A673 (cell line): ENCODE measurements at regions not wholly inside any gene's neighbourhood (a gene's known extent, or its start where the extent isn't known, plus 50 kb on each side); places are given as distances from the start of the nearest gene placed in this dataset.

Source experiments
- BruUV-seq: library from RNA; stranded (reverse); fragments of 400-500 nt; replicated peaks from 2 replicates; lab custom pipeline; 2021; lab: Mats Ljungman, UMichigan
- CTCF ChIA-PET: fragments of 300-600 bp; sonication (Branson Sonifier 250); formaldehyde crosslinking; loops from one replicate; lab custom pipeline; 2022; ENCODE audit warnings: antibody characterized with exemption; lab: Charles Lee
- POLR2A ChIA-PET: fragments of 300-600 bp; sonication (Branson Sonifier 250); formaldehyde crosslinking; loops from one replicate; lab custom pipeline; 2022; ENCODE audit warnings: antibody characterized with exemption; ENCODE audit not compliant: low non-redundant PET; lab: Charles Lee
- DNase-seq: peaks from one replicate; pipeline ENCODE4 v3.0.0-alpha.2; 2015; ENCODE audit warnings: low spot score
- H3K27ac ChIP-seq: fragments of 200-600 bp; sonication (generic); 2 replicates; pipeline ENCODE4 v1.5.1; 2016; ENCODE audit warnings: mixed run types, low read depth, mild to moderate bottlenecking, mixed read lengths, antibody characterized with exemption, low read length; ENCODE audit not compliant: poor library complexity, severe bottlenecking
- H3K27me3 ChIP-seq: fragments of 200-600 bp; sonication (generic); replicated peaks from 2 replicates; pipeline ENCODE4 v1.6.1; 2017; ENCODE audit warnings: mixed run types, low read depth, mild to moderate bottlenecking, mixed read lengths, antibody characterized with exemption, low read length; ENCODE audit not compliant: insufficient read depth, poor library complexity
- H3K36me3 ChIP-seq: fragments of 200-600 bp; sonication (generic); 2 replicates; pipeline ENCODE4 v1.6.1; 2016; ENCODE audit warnings: mixed run types, mild to moderate bottlenecking, mixed read lengths, antibody characterized with exemption, low read length; ENCODE audit not compliant: insufficient read depth, poor library complexity, severe bottlenecking
- H3K4me1 ChIP-seq: fragments of 200-600 bp; sonication (generic); 2 replicates; pipeline ENCODE4 v1.6.1; 2017; ENCODE audit warnings: mixed run types, mild to moderate bottlenecking, mixed read lengths, antibody characterized with exemption, low read length; ENCODE audit not compliant: insufficient read depth, poor library complexity, severe bottlenecking
- H3K4me3 ChIP-seq: fragments of 200-600 bp; sonication (generic); 2 replicates; pipeline ENCODE4 v1.5.1; 2016; ENCODE audit warnings: low read depth, mixed run types, mild to moderate bottlenecking, mixed read lengths, low read length; ENCODE audit not compliant: poor library complexity, severe bottlenecking
- H3K9me3 ChIP-seq: fragments of 200-600 bp; sonication (generic); 2 replicates; pipeline ENCODE4 v1.6.1; 2016; ENCODE audit warnings: mixed run types, low read depth, mild to moderate bottlenecking, mixed read lengths, antibody characterized with exemption, low read length; ENCODE audit not compliant: poor library complexity, severe bottlenecking
- CTCF ChIP-seq: fragments of 300-800, 200-600 bp; sonication (generic); conservative IDR thresholded peaks from 2 replicates; pipeline ENCODE4 v1.5.1; 2017; ENCODE audit warnings: low read depth, mild to moderate bottlenecking, antibody characterized with exemption, low read length, moderate library complexity, mixed read lengths
- EZH2 ChIP-seq: fragments of 200-600 bp; sonication (generic); IDR thresholded peaks from 2 replicates; pipeline ENCODE4 v1.6.1; 2017; ENCODE audit warnings: borderline replicate concordance, low read depth, mild to moderate bottlenecking, mixed read lengths, antibody characterized with exemption, low read length; ENCODE audit not compliant: poor library complexity, severe bottlenecking
- intact Hi-C: fragments of 100-400 bp; cut with micrococcal nuclease; formaldehyde crosslinking; loops from one replicate; pipeline ENCODE4 v1.10.0; 2022; ENCODE audit not compliant: unreplicated experiment

GRCh38 chr15:88400591-88401250, 66.5 kb downstream of the MRPL46 start:
- DNase-seq = peak; percentile 75
- H3K27ac ChIP-seq = peak overlapping the region; percentile 7
- no peaks in the 10 kb centered on the region for H3K9me3 ChIP-seq
- ChIA-PET POLR2A (no interaction called here), CTCF (no interaction called here)
- no peak overlapping the region for H3K4me3 ChIP-seq
- TF ChIP-seq CTCF = no peak
- TF ChIP-seq EZH2 = no peak
- H3K27me3 ChIP-seq = peaks cover 5% of the 10 kb centered on the region
- no peaks in the 10 kb centered on the region for H3K36me3 ChIP-seq
- intact Hi-C loops = no loop called here
- BruUV-seq = no TSS peak
- H3K4me1 ChIP-seq = peaks cover 51% of the 10 kb centered on the region

DNA sequence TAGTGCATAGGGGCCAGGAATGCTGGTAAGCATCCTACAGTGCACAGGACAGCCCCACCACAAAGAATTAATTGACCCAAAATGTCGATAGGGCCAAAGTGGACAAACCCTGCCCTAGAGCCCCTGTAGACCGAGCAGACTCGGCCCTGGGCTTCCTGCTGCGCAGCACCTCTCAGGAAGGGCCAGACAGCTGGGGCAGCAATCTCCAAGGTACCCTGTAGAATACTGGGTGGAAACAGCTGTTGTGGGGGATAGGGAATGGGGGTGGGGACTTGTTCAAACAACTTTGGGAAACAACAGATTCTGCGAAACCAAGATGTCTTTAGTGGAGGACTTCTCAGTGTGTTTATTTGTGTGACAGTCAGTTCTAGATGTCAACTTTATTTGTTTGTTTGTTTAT, 67.1 kb downstream of the MRPL46 start:
- no peak overlapping the region for H3K27ac ChIP-seq
- peaks cover 54% of the 10 kb centered on the region for H3K4me1 ChIP-seq
- no peak for DNase-seq
- TF ChIP-seq EZH2 (no peak), CTCF (no peak)
- POLR2A ChIA-PET = no interaction called here
- CTCF ChIA-PET = no interaction called here
- intact Hi-C loops = no loop called here
- no peak overlapping the region for H3K4me3 ChIP-seq
- no peaks in the 10 kb centered on the region for H3K9me3 ChIP-seq
- H3K27me3 ChIP-seq = peaks cover 4% of the 10 kb centered on the region
- BruUV-seq = no TSS peak
- no peaks in the 10 kb centered on the region for H3K36me3 ChIP-seq

DNA sequence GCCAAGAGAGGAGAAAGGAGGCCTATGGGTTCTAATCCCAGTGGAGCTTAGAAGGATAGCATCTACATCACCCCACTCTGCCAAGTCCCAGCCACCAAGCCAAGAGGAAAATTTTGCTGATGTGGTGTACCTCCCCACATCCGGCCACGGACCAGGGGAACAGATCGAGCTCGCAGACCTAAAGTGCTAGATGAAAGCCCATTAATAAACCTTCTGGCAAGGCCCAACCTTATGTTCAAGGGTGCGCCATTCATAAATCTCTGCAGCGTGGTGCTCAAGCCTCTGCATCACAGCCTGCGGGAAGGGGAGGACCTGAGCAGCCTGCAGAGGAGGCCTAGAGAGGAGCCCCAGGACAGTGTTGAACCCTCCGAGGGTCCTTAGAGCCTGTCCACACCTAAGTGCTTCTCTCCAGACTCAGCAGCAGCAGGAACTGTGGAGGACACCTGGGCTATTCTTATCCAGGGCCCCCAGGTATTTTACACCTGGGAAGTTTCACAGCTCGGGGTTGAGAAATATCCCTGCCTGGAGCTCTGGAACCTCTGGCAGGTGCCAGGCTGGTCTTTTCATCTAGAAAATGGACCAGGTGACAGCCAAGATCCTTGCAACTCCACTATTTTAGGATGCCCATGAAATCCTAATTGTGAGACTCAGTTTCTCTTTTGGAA, 68.0 kb downstream of the MRPL46 start:
- POLR2A ChIA-PET = no interaction called here
- DNase-seq = no peak
- TF ChIP-seq EZH2 (no peak), CTCF (no peak)
- Histone ChIP-seq H3K27ac (no peak overlapping the region), H3K4me3 (no peak overlapping the region), H3K4me1 (peaks cover 54% of the 10 kb centered on the region), H3K9me3 (no peaks in the 10 kb centered on the region), H3K27me3 (no peaks in the 10 kb centered on the region), H3K36me3 (no peaks in the 10 kb centered on the region)
- CTCF ChIA-PET = no interaction called here
- intact Hi-C loops = no loop called here
- no TSS peak for BruUV-seq
